G401 (cell line): ENCODE measurements at regions not wholly inside any gene's neighbourhood (a gene's known extent, or its start where the extent isn't known, plus 50 kb on each side); places are given as distances from the start of the nearest gene placed in this dataset.
"Not testable (repeated sequence)": the region's sequence is repeated elsewhere in the genome, so short reads cannot be mapped to it uniquely, and the experiment has no call there.

Experiments used
- DNase-seq: peaks from one replicate; pipeline ENCODE4 v3.0.0-alpha.2; 2015; ENCODE audit warnings: low spot score
- in situ Hi-C: cut with HindIII; loops from 2 replicates; pipeline ENCODE4 v1.10.0; 2016; ENCODE audit warnings: low sequenced_read_pairs, mixed read lengths

GRCh38 chr1:189550498-189550897 is 927.2 kb downstream of the BRINP3 start:
- in situ Hi-C loops = no loop called here
- DNase-seq = no peak

- no peak for DNase-seq
- in situ Hi-C loops = no loop called here
Measured at GRCh38 chr1:189563784-189564183, 913.9 kb downstream of the BRINP3 start.

- no peak for DNase-seq
- in situ Hi-C loops = no loop called here
Measured at GRCh38 chr1:189567890-189568289, 909.8 kb downstream of the BRINP3 start.

GRCh38 chr1:189596197-189596596 is 881.5 kb downstream of the BRINP3 start:
- no peak for DNase-seq
- in situ Hi-C loops = no loop called here

- in situ Hi-C loops = no loop called here
- no peak for DNase-seq
Measured at GRCh38 chr1:189597083-189597482, 880.6 kb downstream of the BRINP3 start.

- DNase-seq = no peak
- in situ Hi-C loops = no loop called here
Measured at GRCh38 chr1:189605226-189605625, 872.4 kb downstream of the BRINP3 start.

- in situ Hi-C loops = no loop called here
- DNase-seq = no peak
Measured at GRCh38 chr1:189606047-189606446, 871.6 kb downstream of the BRINP3 start.

GRCh38 chr1:189606795-189607476 is 870.7 kb downstream of the BRINP3 start:
- no peak for DNase-seq
- in situ Hi-C loops = no loop called here

GRCh38 chr1:189607477-189608096 is 870.1 kb downstream of the BRINP3 start:
- in situ Hi-C loops = no loop called here
- no peak for DNase-seq

- no peak for DNase-seq
- in situ Hi-C loops = no loop called here
Measured at GRCh38 chr1:189609167-189609566, 868.5 kb downstream of the BRINP3 start.

- in situ Hi-C loops = no loop called here
- DNase-seq = no peak
Measured at GRCh38 chr1:189616893-189617292, 860.8 kb downstream of the BRINP3 start.

GRCh38 chr1:189619682-189620332 is 857.9 kb downstream of the BRINP3 start:
- DNase-seq = no peak

GRCh38 chr1:189620471-189620870 is 857.2 kb downstream of the BRINP3 start:
- in situ Hi-C loops = no loop called here
- DNase-seq = no peak

More at GRCh38 chr1:189619682-189620332, 857.9 kb downstream of the BRINP3 start:
- in situ Hi-C loops = no loop called here

- DNase-seq = no peak
- in situ Hi-C loops = no loop called here
Measured at GRCh38 chr1:189623336-189623735, 854.3 kb downstream of the BRINP3 start.

- no peak for DNase-seq
- in situ Hi-C loops = no loop called here
Measured at GRCh38 chr1:189627427-189627826, 850.2 kb downstream of the BRINP3 start.

GRCh38 chr1:189628857-189629256 is 848.8 kb downstream of the BRINP3 start:
- DNase-seq = no peak
- in situ Hi-C loops = no loop called here

GRCh38 chr1:189633658-189634057 is 844.0 kb downstream of the BRINP3 start:
- in situ Hi-C loops = no loop called here
- DNase-seq = no peak

GRCh38 chr1:189637041-189637440 is 840.6 kb downstream of the BRINP3 start:
- no peak for DNase-seq
- in situ Hi-C loops = no loop called here

GRCh38 chr1:189644156-189644555 is 833.5 kb downstream of the BRINP3 start:
- DNase-seq, in situ Hi-C loops: not testable (repeated sequence)

- DNase-seq = no peak
- in situ Hi-C loops = no loop called here
Measured at GRCh38 chr1:189644970-189645369, 832.7 kb downstream of the BRINP3 start.

- in situ Hi-C loops = no loop called here
Measured at GRCh38 chr1:189646066-189646465, 831.6 kb downstream of the BRINP3 start.

More at GRCh38 chr1:189646066-189646465, 831.6 kb downstream of the BRINP3 start:
- DNase-seq = no peak
